DMS 273 treated with DMSO at 0.1 percent for 48 hours (cell line): ENCODE measurements at regions not wholly inside any gene's neighbourhood (a gene's known extent, or its start where the extent isn't known, plus 50 kb on each side); places are given as distances from the start of the nearest gene placed in this dataset.
"Not testable (repeated sequence)": the region's sequence is repeated elsewhere in the genome, so short reads cannot be mapped to it uniquely, and the experiment has no call there.

Experiments used
- DNase-seq: peaks from one replicate; lab custom pipeline; 2025; lab: John Stamatoyannopoulos, UW

GRCh38 chr6:74408844-74409243, 712.8 kb downstream of the CD109 start:
- DNase-seq = no peak

GRCh38 chr6:74404366-74404765, 708.4 kb downstream of the CD109 start:
- DNase-seq = no peak

GRCh38 chr6:74402781-74403180, 706.8 kb downstream of the CD109 start:
- DNase-seq = no peak

GRCh38 chr6:74378437-74378836, 682.4 kb downstream of the CD109 start:
- not testable (repeated sequence) for DNase-seq

- no peak for DNase-seq
These were observed 673.6 kb downstream of the CD109 start for GRCh38 chr6:74369556-74369993.

- no peak for DNase-seq
These were observed 672.7 kb downstream of the CD109 start for GRCh38 chr6:74368746-74369145.

GRCh38 chr6:74366634-74367033, 670.6 kb downstream of the CD109 start:
- DNase-seq = no peak

GRCh38 chr6:74362391-74362790, 666.4 kb downstream of the CD109 start:
- DNase-seq = no peak

- DNase-seq = no peak
These were observed 661.3 kb downstream of the CD109 start for GRCh38 chr6:74357321-74357720.

GRCh38 chr6:74356391-74356790, 660.4 kb downstream of the CD109 start:
- DNase-seq = no peak

- no peak for DNase-seq
These were observed 651.0 kb downstream of the CD109 start for GRCh38 chr6:74346936-74347535.

- no peak for DNase-seq
These were observed 647.8 kb downstream of the CD109 start for GRCh38 chr6:74343804-74344203.

GRCh38 chr6:74343321-74343720, 647.3 kb downstream of the CD109 start:
- DNase-seq = not testable (repeated sequence)

GRCh38 chr6:74334722-74335121, 638.7 kb downstream of the CD109 start:
- DNase-seq = no peak

- DNase-seq = no peak
These were observed 637.4 kb downstream of the CD109 start for GRCh38 chr6:74333406-74333805.

GRCh38 chr6:74320715-74321114, 624.7 kb downstream of the CD109 start:
- no peak for DNase-seq

- DNase-seq = no peak
These were observed 624.1 kb downstream of the CD109 start for GRCh38 chr6:74320074-74320473.

- DNase-seq = no peak
These were observed 623.3 kb downstream of the CD109 start for GRCh38 chr6:74319292-74319691.

GRCh38 chr6:74318738-74319137, 622.7 kb downstream of the CD109 start:
- DNase-seq = no peak

GRCh38 chr6:74312081-74312480, 616.1 kb downstream of the CD109 start:
- DNase-seq = no peak

- no peak for DNase-seq
These were observed 615.4 kb downstream of the CD109 start for GRCh38 chr6:74311431-74311830.

- no peak for DNase-seq
These were observed 593.9 kb downstream of the CD109 start for GRCh38 chr6:74289884-74290283.

- DNase-seq = no peak
These were observed 591.9 kb downstream of the CD109 start for GRCh38 chr6:74287932-74288331.

GRCh38 chr6:74287441-74287840, 591.4 kb downstream of the CD109 start:
- no peak for DNase-seq

- DNase-seq = no peak
These were observed 588.3 kb downstream of the CD109 start for GRCh38 chr6:74284284-74284683.
